Endothelial cell of umbilical vein (primary cell): ENCODE measurements at regions not wholly inside any gene's neighbourhood (a gene's known extent, or its start where the extent isn't known, plus 50 kb on each side); places are given as distances from the start of the nearest gene placed in this dataset.

Experiments
- CTCF ChIP-seq, 2 donors: IDR thresholded peaks; 1 replicate in 1 of 2; 2 replicates in 1 of 2; pipeline ENCODE4 v1.5.1; 2011; ENCODE audit warnings: low read length in 2 of 2, mild to moderate bottlenecking in 2 of 2, moderate library complexity in 2 of 2, control low read depth in 1 of 2, inconsistent platforms in 1 of 2, low read depth in 1 of 2; ENCODE audit not compliant: insufficient read depth in 1 of 2; ENCODE audit errors: extremely low read depth in 1 of 2
- EZH2 ChIP-seq: IDR thresholded peaks from 2 replicates; pipeline ENCODE4 v1.6.1; 2012; ENCODE audit warnings: borderline replicate concordance, low read depth, mild to moderate bottlenecking, moderate library complexity, low read length, inconsistent platforms; ENCODE audit not compliant: severe bottlenecking
- MYC ChIP-seq: IDR thresholded peaks from one replicate; pipeline ENCODE4 v1.6.1; 2011; ENCODE audit warnings: mild to moderate bottlenecking, low read depth, low read length
- POLR2A ChIP-seq: IDR thresholded peaks from 2 replicates; pipeline ENCODE4 v1.6.1; 2012; ENCODE audit warnings: low read depth, mild to moderate bottlenecking, control low read depth, low read length
- POLR2AphosphoS5 ChIP-seq: IDR thresholded peaks from 2 replicates; pipeline ENCODE4 v1.6.1; 2012; ENCODE audit warnings: low read depth, mild to moderate bottlenecking, control low read depth, low read length, moderate library complexity; ENCODE audit not compliant: insufficient read depth

- TF ChIP-seq MYC (no peak), CTCF (IDR thresholded peaks at IDR 0.05; ENCODE audit: extremely low read depth in 1 of 2, insufficient read depth in 1 of 2, low read depth in 1 of 2, low read length in 2 of 2) (no peak), POLR2A (no peak), EZH2 (no peak), POLR2AphosphoS5 (no peak)
These were observed 98.2 kb downstream of the GLRX3 start for GRCh38 chr10:130234171-130234965.
